ENCODE measurements at regions not wholly inside any gene's neighbourhood (a gene's known extent, or its start where the extent isn't known, plus 50 kb on each side); places are given as distances from the start of the nearest gene placed in this dataset.
A peak's percentile ranks its signal among the peaks of the same experiment; 100 is the strongest.
"Not testable (repeated sequence)": the region's sequence is repeated elsewhere in the genome, so short reads cannot be mapped to it uniquely, and the experiment has no call there.

DNA sequence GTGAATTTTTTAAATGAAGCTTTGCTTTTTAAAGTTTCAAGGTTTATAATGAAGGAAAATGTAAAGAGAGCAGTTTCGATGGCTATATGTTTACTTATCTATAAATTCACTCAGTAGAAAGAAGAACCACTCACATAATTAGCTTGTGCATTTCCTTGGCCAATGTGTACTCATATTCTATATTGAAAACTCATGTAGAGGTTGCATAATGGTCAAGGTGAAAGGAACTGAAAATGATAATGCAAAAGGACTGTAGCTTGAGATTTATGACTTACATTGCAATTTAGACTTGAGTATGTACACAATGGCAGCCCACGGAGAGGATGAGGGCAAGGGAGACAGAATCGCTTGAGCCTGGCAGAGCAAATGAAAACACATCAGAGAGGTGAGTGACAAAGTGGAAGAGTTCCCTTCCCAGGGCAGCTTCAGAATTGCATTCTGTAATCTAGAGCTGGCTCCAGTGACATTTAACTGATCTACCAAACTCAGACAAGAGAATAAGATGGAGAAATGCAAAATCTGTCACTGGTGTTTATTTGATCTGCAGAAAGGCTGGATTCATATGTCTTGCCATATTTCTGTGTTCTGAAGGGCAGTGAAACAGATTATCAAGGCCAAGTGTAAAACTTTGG lies 191.8 kb downstream of the TMEM200A start:
- DNase-seq (ENCODE audit: low read depth), result no peak

GRCh38 chr6:130558131-130558530 lies 192.3 kb downstream of the TMEM200A start:
- DNase-seq (ENCODE audit: low read depth), result no peak

DNA sequence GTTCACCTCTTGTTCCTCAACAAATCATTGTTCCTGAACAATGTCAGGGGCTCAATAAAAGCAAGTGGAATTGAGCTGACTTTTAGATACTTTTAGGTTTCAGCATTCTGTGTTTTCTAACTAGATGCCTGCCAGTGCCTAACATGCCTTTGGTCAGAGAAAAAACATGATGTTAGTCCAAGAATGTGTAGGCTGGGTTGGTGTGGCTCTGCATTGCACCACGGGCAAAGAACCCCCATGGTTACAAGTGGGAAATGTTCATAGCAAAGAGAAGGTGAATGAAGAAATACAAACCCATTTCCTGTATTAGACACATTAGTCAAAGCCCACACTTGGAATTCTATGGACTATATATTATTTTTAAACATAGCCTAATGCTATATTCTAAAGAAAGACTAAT lies 193.3 kb downstream of the TMEM200A start:
- peak; percentile 76 for DNase-seq (ENCODE audit: low read depth)

GRCh38 chr6:130560231-130560630 lies 194.4 kb downstream of the TMEM200A start:
- peak; percentile 14 for DNase-seq (ENCODE audit: low read depth)

GRCh38 chr6:130561159-130561558 lies 195.3 kb downstream of the TMEM200A start:
- not testable (repeated sequence) for DNase-seq (ENCODE audit: low read depth)

- no peak for DNase-seq (ENCODE audit: low read depth)
Measured at GRCh38 chr6:130565696-130566095, 199.9 kb downstream of the TMEM200A start.

GRCh38 chr6:130574146-130574545 lies 208.3 kb downstream of the TMEM200A start:
- DNase-seq (ENCODE audit: low read depth), result peak; percentile 69

GRCh38 chr6:130575557-130575956 lies 209.7 kb downstream of the TMEM200A start:
- no peak for DNase-seq (ENCODE audit: low read depth)

DNA sequence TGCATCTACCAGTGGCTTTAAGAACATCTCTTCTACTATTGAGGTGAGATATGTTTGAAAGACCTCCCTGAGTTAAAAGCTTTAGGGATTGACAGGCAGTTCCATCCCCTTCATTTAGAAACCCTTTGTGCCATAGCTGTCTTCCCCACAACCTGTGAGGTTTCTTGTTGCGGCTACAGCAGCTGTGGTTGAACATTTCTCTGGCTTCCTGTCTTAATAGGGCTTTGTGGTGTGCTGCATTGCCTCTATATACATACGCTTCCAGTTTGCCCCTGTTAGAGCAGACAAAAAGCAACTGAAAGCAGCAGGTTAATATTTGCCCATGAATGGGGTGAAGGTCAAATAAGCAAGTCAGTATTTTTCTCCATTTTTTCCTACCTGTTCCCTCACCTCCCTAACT lies 210.2 kb downstream of the TMEM200A start:
- DNase-seq (ENCODE audit: low read depth), result no peak

GRCh38 chr6:130577178-130577919 lies 211.5 kb downstream of the TMEM200A start:
- no peak for DNase-seq (ENCODE audit: low read depth)

DNA sequence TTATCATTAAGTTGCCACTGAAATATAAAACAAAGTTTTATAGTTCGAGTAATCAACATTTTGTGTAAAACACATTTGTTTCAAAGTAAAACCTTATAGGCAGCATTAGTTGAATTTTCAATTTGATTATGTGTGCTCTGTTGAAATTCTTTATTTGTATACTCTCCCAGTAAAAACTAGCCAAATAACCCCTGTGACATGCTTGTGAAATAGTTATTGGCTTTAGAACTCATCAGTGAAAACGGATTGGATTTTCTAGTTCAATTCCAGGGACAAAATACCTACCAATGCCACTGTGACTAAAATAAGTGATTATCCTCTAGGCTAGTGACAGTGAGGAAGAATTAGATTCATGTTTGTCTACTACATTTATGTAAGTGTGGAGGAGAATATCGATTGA lies 212.9 kb downstream of the TMEM200A start:
- DNase-seq (ENCODE audit: low read depth), result no peak

DNA sequence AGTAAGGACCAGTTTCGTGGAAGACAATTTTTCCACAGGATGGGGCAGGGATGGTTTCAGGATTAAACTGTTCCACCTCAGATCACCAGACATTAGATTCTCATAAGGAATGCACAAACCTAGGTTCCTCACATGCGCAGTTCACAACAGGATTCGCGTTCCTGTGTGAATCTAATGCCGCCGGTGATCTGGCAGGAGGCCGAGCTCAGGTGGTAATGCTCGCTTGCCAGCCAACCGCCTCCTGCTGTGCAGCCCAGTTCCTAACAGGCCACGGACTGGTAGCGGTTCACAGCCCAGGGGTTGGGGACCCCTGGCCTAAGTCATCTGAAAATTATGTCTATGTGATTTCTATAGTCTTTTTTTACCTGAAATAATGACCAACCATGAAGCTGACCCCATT lies 217.5 kb downstream of the TMEM200A start:
- no peak for DNase-seq (ENCODE audit: low read depth)

GRCh38 chr6:130585587-130585986 lies 219.8 kb downstream of the TMEM200A start:
- DNase-seq (ENCODE audit: low read depth), result no peak

DNA sequence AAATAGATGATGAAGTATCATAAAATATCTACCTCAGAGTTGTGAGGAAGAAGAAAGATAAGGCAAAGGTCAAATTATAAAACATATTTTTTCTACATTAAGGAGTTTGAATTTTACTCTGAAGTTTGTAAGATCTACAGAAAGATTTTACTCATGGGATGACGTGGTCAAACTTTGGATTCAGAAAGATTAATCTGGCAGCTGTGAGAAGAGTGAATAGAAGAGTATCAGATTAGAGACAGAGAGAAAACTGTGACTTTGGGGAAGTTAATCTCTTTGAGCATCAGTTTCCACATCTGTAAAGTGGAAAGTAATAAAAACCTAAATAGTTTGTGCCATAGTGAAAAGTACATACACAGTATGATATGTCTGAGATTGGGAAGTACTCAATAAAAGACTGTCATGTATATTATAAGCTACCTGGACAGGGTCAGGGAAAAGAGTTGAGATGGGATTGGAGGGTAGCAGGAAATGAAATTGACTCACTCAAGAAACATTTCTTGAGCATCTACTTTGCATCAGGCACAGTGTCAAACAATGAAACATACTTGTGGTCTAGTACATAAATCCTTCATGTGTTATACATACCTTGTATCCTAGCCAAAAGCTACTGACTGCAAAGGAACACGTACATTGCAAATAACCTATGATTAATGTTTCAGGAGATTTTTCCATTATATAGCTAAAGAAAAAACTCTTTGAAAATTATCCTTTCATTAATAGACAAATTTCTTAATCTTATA lies 222.1 kb downstream of the TMEM200A start:
- DNase-seq (ENCODE audit: low read depth), result peak; percentile 87

GRCh38 chr6:130593200-130593599 lies 227.4 kb downstream of the TMEM200A start:
- no peak for DNase-seq (ENCODE audit: low read depth)

DNA sequence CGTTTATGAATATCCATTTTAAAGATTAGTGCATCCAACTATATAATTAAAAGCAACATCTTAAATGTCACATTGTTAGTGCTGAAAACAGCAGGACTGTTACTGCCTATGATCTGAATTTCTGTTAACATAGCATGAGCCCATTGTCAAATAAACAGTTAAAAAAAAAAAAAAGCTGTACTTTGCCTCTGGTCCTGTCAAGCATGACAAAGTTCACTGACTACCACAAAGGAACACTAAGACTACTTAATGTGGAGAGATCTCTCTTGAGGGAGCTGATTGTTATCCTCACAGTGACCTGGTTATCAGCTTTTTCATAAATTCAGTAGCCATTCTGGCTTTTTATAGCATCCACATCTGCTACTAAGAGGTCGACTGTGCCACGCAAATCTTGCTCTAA lies 228.1 kb downstream of the TMEM200A start:
- no peak for DNase-seq (ENCODE audit: low read depth)

DNA sequence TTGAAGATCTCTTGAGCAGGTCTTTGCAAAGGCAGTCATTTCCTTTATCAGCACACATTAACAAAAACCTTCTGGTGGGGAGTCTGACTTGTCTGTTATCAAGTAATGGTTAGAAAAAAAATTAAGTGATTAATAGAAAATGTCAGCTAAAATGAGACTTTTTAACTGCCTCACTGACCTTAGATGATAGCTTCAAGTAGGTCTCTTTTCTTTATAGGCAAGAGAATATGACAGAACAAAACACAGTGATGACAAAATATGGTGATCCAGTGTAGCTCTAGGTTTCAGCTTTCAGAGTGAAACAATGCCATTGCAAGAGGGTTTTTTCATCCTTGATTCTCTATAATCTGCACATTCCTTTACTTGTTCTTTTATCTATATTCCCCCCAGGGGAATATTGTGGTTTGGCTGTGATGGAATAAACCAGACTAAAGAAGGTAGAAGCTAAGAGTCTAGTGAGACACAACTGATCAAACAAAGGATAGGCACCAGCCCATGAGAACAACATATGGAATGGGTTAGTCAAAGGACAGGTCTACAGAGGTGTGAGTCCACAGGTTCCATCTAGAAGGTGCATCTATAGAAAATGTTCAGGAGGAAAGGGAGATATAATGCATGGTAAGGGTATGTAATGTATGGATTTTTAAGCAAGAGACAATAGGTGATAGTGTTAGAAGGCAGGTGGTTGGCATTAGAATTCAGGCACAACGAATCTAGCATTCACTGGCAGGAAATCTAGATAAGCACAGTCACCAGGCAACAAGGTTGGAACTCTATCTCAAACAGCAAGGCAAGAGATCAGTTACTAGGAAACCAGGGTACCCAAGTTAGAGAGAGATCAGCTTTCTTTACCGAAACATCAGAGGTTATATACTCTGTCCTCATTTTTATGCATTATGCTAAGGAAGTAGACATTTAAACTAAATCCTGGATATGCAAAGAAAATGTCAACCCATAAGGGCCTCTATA lies 228.9 kb upstream of the SMLR1 start:
- DNase-seq (ENCODE audit: low read depth), result no peak

- DNase-seq (ENCODE audit: low read depth), result peak; percentile 91
Measured at GRCh38 chr6:130600880-130601341, 226.3 kb upstream of the SMLR1 start.

DNA sequence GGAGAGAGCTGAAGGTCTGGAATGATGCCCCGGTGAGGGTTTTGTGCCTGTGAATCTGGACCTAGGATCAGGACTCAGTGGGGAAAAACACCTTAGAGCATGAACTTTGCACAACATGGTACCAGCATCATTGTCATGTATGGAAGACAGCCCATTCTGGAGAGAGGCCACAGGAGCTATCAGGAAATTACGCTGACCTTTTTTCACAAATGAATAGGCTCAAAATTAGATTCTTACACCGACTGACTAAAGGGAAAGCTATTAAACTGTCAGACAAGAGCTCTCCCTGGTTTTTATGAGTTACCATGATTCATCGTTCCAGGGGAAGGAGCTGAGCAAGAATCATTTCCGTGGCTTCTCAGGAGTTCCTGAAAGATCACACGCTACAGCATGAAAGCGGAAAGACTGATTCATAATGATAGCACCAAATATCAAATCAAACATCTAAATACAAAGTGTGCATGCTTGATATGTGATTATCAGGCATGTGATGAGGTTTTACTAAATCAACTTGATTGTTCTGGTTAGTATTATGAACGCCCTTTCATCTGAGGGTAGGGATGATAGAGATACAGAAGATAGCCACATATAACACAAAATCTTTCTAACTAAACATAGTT lies 224.9 kb upstream of the SMLR1 start:
- peak; percentile 97 for DNase-seq (ENCODE audit: low read depth)

GRCh38 chr6:130603391-130603790 lies 223.8 kb upstream of the SMLR1 start:
- DNase-seq (ENCODE audit: low read depth), result no peak

- DNase-seq (ENCODE audit: low read depth), result no peak
Measured at GRCh38 chr6:130604841-130605399, 222.3 kb upstream of the SMLR1 start.
